HG02610 (cell line): ENCODE measurements at regions not wholly inside any gene's neighbourhood (a gene's known extent, or its start where the extent isn't known, plus 50 kb on each side); places are given as distances from the start of the nearest gene placed in this dataset.

Experiments used
- ATAC-seq: cut with Tn5 transposase; IDR thresholded peaks from one replicate; pipeline ENCODE4 v1.9.1; 2021; ENCODE audit warnings: mild to moderate bottlenecking, moderate library complexity; ENCODE audit not compliant: unreplicated experiment

- no peak for ATAC-seq
Measured at GRCh38 chr17:5784791-5785190, 200.5 kb upstream of the NLRP1 start.

GRCh38 chr17:5785338-5785737 is 201.0 kb upstream of the NLRP1 start:
- peak; percentile 46 for ATAC-seq

DNA sequence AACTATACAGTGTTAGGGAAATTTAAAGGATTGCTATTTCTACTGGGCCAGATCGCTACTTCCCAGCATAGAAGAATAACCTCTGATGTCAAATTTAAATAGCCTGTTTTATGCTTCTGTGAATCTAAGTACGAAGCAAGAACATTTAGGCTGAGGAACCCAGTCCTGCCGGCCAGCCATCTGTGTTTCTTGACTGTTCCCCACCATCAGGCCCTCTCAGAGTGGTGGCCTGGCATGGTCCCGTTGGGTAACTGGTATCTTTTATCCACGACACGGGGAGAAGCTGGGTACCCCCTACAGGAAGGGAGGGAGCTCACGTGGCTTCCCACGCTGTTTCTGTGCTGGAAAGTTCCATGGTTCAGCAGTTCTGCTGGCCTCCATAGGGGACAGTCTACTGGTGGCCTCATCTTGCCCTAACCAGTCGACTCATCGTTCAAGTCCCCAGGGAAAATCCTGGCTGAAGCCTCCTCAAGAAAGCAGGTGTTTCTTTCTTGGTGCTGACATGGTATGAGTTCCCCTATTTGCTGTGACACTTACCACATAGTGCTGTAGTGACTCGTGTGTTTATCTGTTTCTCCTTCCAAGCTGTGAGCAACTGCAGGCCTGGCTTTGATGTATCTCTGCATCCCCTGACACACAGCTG is 201.7 kb upstream of the NLRP1 start:
- peak; percentile 86 for ATAC-seq

DNA sequence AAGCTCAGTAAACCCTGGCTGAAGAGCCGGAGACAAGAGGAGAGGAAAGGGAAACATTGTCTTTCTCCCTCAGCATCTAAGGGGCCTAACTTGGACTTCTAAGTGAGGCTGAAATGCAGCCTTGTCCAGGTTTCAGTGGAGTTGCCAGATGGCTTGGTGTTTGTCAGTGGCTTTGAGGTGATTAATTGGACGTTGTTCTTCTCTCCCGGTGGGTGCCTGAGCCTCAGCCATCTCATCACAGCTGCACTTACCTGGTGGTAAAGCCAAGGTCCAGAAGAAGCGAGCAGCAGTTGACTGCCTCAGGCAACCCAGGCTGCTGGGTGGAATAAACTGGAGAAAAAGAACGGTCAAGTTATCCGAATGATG is 202.2 kb upstream of the NLRP1 start:
- ATAC-seq = no peak

DNA sequence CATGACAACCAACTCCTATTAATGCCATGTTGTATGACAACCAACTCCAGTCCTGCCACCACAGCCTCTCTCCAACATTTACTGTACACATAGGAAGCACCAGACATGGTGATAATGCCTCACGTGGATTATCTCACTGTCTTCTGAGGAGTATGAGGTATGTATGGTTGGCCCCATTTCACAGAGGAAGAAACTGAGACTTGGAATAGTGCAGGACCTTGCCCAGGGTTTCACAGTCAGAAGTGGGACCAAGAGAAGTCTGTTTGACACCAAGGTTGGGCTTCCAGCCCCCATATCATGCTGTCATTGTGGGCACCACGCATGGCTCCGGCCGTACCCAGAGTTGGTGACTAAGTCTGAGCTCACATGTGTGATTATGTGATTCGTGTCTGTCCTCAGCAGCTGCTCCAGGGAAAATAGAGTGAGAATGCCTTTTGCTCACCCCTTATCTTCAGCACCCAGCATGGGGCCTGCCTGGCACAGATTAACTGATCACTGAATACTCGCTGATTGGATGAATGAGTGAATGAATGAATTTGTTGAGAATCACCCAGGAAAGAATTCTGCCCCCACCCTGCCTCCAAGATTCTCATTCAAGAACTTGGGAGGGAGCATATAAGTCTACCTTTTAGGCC is 204.1 kb upstream of the NLRP1 start:
- ATAC-seq = no peak

- ATAC-seq = no peak
Measured at GRCh38 chr17:5789528-5789927, 205.2 kb upstream of the NLRP1 start.

DNA sequence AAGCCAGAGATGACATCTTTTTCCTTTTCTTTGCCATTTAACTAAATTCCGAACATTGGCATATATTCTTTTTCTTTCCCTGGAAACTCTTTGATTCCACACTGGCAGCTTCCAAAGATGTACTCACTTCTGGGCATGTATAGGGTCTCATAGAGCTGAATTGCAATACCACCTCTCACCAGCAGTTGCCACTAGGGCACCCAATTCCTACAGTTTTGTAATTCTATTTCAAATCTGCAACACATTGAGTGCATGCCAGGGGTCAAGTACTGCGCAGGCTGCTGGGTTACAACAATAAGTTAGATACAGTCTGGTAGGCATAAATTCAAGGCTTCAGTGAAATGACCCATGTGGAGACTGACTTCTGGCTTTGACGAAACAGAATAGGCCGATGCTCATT is 208.8 kb upstream of the NLRP1 start:
- no peak for ATAC-seq

DNA sequence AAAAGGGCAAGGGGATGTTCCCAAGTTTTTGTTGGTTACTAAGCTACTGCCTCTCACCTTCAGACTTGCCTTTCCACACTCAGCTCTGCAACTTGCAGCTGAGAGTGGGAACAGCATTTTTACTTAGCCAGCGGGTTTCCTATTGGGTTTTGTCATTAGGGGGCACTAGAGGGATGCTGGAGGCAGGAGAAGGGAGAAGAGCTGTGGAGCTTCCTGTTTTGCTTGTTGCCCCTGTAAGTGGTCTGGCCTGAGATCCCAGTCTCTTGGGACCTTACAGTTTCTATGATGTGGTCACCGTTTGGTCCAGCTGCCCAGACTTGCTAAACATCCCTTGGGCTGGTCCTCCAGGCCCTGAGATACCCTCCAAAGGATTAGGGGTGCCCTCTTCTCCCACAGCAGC is 209.6 kb upstream of the NLRP1 start:
- no peak for ATAC-seq

GRCh38 chr17:5794385-5794784 is 210.1 kb upstream of the NLRP1 start:
- no peak for ATAC-seq

- ATAC-seq = no peak
Measured at GRCh38 chr17:5794881-5795506, 210.7 kb upstream of the NLRP1 start.

DNA sequence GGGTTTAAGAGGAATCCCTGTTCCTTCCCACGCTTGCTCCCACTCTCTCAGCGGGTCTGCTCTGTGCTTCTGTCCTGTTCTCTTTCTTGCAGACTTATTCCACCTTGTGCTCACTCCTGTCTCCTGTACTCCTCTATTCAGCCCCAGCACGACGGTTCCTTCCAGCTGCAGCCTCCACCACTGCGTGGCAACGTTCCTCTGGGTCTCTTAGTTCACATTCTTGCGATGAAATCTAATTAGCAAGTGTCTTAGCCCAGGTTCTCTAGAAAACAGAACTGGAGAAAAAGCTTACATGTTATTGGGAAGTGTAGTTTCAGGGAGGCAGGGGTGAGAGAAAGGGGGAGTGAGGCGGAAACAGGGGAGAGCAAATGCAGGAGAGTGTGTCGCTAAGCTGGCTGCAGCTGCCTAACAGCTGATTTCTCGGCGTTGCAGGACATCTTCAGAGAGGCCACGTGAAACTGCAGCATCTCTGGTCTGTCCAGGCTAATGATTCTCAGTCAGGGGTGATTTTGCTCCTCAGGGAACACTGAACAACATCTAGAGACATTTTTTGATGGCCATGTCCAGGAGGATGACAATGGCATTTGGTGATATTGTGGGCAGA is 213.2 kb upstream of the NLRP1 start:
- ATAC-seq = no peak

GRCh38 chr17:5798094-5798493 is 213.8 kb upstream of the NLRP1 start:
- ATAC-seq = no peak

- no peak for ATAC-seq
Measured at GRCh38 chr17:5800131-5800530, 215.8 kb upstream of the NLRP1 start.

DNA sequence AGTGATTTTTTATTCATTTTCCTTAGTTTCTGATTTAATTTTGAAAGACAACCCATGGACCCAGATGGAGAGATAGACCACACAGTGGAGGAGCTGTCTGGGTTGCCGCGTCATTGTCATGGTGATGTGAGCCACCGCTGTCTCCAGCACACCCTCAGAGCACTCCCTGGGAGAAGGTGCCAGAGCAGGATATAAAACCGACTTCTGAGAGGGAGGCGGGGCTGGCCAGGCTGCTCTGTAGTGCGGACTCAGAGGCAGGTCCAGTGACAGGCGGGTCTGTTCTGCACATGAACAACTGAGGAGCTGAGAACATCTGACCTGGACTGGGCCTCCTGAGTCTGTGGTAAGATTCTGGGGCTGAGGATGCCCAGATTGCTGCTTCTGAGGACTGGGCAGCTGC is 216.3 kb upstream of the NLRP1 start:
- ATAC-seq = no peak

DNA sequence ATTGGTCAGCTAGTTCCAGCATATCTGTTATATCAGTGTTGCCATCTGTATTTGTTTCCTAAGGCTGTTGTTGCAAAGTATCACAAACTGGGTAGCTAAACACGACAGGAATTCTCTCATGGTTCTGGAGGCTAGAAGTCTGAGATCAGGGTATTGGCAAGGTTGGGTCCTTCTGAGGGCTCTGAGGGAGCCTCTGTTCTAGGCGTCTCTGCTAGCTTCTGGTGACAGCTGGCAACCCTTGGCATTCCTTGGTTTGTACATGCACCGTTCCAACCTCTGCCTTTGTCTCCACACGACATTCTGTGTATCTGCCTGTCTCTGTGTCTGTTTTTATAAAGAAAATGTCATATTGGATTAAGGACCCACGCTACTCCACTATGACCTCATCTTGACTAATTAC is 219.9 kb upstream of the NLRP1 start:
- ATAC-seq = no peak

- no peak for ATAC-seq
Measured at GRCh38 chr17:5809056-5809455, 224.7 kb upstream of the NLRP1 start.

GRCh38 chr17:5809580-5810188 is 225.4 kb upstream of the NLRP1 start:
- ATAC-seq = no peak

DNA sequence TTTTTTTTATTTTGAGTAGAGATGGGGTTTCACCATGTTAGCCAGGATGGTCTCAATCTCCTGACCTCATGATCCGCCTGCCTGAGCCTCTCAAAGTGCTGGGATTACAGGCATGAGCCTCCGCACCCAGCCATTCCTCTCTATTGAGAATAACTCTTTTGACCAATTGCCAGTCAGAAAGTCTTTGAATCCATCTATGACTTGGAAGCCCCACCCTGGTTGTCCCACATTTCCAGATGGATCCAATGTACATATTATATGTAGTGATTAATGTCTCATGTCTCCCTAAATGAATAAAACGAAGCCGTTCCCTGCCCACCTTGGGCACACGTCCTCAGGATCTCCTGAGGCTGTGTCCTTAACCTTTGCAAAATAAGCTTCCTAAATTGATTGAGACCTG is 228.3 kb upstream of the NLRP1 start:
- ATAC-seq = no peak

DNA sequence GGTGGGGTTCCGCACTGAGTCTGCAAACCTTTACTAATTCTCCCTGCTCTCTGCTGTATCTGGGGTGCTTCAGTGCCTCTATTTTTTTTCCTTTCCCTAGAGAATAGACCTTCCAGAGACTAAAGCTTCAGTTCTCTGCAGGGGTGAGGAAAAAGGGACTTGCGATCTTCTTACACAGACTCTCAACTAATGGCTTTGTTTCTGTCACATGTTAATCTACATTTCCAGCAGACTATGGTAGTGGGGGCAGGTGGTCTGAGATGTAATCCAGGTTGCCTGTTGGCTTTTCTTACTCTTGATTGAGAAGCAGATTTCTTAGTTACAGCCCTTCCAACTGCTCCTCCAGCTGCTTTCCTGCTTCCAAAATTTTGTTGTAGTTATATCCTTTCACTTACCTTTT is 229.0 kb upstream of the NLRP1 start:
- no peak for ATAC-seq

DNA sequence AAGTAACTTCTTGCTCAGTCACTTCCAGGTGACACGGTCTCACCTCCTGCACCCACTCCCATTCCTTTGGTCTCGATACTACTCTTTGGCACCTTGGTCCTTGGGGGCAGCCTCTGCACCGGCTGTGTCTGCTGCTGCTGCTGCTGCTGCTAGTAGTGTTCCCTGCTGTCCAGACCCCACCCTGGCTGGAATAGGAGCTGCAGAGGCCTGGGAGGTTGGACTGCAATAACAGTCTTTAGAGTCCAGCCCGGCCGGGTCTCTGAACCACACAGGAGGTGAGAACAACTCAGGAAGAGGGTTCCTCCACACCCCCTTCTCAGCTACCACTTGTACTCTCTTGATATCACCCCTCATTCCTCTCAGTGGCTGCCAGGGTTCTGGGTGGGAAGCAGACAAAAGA is 231.1 kb upstream of the NLRP1 start:
- ATAC-seq = no peak

GRCh38 chr17:5816491-5817070 is 232.3 kb upstream of the NLRP1 start:
- ATAC-seq = no peak
